ENCODE measurements at regions not wholly inside any gene's neighbourhood (a gene's known extent, or its start where the extent isn't known, plus 50 kb on each side); places are given as distances from the start of the nearest gene placed in this dataset.
"Not testable (repeated sequence)": the region's sequence is repeated elsewhere in the genome, so short reads cannot be mapped to it uniquely, and the experiment has no call there.

DNA sequence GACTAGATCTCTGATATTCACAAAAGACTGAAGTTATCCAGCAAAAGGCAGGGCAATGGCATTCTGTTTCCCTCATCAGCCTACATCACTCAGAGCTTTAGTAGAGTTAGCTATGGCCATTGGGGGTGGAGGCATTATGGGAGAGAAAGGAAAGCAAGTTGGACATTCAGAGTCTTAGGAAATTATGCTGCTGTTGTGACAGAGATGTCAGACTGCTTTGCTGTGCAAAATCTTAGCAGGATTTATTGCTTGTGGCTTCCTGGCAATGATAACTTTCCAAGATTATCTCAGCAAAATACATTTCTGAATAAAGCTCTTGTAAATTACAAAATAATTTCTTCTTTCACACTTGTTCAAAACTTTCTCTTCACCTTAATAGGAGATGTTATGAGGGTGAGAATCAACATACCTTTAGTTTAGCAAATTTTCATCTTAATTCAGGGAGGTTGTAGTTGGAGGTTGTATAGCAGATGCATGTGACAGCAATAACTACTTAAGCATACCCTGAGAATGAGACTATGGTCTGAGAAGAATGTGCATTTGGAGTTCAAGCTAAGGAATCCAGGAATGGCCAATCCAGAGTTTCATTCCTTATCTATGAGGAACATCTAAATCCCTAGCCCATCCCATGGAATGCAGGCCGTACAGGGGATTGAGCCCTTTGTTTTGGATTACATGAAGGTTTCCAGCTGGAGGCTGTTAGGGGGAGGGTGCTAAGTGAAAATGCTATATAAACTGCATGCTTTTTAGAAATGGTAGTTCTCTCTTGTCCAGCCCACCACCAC is 179.8 kb downstream of the HAO1 start:
- no peak for DNase-seq

DNA sequence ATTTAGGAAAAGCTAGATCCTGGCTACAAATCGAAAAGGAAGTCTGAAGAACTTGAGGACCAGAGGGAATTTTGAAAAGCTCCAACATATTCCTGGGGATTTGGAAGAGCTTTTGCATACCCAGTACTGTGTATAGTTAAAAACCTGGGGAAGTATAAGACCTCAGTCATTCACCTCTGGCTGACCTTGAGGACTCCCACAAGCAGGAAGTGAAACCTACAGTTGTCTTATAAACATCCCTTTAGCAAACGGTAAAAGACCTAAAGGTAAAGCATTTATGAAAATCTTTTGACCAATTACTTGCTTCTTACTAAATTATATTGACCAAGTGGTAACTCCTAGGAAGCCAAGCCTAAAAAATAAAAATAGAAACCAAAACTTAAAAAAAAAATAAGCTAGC is 175.0 kb downstream of the HAO1 start:
- DNase-seq = no peak

DNA sequence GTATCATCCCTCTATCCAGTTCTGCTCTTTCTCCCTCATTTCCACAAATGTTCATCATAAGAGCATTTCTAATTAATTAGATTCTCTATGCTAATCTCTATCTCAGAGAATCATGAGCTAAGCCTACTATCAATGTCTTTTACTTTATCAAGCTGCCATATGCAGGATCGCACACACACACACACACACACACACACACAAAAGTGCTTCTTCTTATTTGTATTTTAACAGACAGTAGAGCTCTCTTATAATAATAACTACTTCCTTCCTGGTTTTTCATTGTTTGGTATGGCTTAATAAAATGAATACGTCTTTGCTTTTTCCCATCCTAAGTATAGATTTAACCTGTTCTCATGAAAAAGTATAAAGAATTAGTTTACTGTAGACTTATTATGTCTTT is 170.2 kb downstream of the HAO1 start:
- no peak for DNase-seq

DNA sequence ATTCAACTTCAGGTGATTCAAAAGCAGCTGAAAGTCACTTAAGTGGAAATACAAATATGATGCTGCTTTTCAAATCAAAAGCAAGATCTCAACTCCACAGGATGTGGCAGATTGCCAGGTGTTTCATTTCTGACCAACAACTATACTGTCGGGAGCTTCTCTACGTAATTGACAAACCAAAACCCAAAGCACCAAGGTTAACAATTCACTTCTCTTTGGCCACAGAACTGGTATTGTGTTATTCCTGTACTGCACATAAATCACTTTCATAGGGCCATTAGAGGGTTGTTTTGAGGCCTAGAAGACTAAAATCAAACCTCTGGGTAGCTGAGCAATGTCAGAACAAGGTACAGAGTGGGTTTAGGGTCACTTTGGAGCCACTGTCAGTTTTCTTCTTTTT is 169.7 kb downstream of the HAO1 start:
- no peak for DNase-seq

DNA sequence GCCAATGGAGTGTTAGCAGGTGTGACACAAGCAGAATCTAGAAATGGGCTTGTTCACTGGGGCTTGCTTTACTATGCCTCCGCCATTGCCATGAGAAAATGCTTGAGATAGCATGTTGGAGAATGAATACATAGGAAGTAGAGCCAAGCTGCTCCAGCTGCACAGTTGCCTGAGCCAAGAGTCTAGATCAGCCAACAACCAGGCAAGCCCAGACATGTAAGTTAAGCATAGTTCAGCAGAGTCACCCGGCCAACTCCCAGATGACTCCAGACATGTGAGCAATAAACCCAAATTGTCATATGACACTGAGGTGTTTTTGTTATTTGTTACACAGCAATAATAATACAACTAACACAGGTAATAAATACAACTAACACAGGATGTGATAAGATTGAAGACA is 167.9 kb downstream of the HAO1 start:
- peak in 2 of 58 donors; percentile 1 for DNase-seq

DNA sequence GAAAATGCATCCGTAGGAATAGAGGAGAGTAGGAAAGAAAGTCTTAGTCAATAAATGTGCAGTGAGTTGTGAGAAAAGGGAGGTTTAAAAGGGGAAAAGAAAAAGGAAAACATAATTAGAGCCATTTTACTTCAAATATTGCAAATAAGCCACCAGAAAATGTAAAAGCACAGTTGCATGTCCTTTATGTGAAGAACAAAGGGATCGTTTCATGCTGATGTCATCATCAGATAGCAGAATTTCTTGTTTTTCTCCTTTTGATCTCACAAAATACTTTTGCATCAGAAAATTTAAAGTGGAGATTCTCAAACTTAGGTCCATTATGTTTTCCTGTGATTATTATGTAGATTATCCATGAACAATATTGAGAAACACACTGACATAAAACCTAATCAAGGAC is 166.7 kb downstream of the HAO1 start:
- DNase-seq = no peak

DNA sequence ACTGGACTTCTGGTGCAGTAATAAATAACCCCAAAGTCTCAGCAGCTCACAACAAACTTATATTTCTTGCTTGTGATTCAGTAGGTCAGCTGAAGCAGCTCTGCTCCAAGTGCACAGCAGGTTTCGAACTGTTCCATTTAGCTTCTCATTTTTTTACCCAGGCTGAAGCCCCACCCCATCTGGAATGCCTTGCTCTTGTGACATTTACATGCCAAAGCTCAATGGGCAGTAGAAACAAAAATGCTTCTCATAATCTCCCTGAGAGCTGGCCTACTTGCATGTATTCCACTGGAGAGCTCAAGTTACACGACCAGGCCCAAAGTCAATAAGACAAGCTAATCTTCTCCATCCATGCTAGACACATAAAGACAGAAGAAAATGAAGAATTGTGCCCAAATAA is 165.2 kb downstream of the HAO1 start:
- DNase-seq = no peak

DNA sequence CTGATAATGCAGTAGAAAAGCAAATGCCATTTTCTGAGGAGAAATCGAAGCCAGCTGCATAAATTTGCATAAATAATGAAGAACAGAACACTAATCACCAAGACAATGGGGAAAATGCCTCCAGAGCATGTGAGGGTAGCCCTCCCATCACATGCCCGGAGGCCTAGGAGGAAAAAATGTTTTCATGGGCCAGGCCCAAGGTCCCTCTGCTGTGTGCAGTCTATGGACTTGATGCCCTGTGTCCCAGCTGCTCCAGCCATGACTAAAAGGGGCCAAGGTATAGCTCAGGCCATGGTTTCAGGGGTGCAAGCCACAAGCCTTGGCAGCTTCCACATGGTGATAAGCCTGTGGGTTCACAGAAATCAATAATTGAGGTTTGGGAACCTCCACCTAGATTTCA is 164.1 kb downstream of the HAO1 start:
- DNase-seq = no peak

DNA sequence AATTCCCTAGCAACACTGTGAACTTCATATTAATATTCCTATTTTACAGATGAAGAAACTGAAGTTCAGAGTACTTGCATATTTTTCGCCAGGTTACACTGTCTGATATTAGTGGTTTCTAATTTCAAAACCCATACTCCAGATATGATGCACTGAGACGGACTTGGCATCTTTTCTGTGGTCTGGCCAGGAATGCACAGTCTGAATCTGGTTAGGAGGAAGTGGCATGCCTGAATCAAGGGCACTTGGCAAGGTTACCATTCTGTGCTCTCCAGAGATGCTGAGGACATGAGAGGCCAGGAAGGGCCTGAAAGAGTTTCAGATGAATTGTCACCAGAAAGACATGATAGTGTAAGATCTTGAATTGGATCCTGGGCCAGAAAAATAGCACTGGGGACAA is 150.1 kb downstream of the HAO1 start:
- DNase-seq = no peak

DNA sequence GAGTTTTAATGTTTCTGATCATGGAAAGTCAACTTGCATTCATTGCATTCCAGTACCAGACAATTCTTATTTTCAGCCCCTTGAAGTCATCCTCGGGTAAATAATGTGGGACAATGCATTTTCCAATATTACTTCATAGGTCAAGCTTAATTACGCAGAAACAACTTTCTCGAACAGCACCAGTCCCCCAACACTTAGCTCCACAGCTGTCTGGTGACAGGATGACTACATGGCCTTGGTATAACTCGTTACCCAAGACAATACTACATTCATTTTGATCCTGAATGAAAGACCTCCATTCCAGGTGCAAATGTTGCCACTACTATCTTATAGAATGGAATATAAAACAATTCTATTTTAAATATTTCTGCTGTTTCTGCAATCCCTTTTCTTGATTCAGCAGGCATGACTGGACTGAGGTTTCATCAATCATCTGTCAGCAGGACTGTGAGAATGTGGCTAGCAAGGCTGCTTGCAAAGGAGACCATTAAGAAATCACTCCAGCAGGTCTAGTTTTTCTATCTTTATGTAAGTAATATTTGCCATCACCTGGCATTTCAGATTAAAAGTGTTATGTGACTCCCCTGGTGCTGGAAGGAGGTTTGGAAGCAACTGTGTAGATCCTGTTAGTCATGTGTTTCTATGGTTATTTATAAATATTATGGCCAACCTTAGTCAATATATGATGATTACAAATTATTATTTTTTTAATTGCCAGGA is 147.9 kb downstream of the HAO1 start:
- no peak for DNase-seq

DNA sequence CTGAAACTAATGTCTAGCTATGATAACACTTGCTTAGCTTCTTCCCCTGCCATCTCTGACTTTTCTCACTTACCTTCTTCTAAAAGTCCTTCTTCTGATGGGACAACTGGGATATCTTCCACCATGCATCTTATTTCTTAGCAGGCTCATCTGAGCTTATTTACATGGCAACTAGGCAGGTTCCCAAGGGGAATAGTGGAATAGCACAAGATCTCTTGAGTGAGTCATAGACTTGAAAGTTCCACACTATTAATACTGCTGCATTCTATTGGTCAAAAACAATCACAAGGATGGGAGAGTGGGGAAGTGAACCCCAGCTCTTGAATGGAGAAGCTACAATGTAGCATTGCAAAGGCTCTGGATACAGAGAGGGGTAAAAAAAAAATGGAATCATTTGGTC is 142.1 kb downstream of the HAO1 start:
- no peak for DNase-seq

DNA sequence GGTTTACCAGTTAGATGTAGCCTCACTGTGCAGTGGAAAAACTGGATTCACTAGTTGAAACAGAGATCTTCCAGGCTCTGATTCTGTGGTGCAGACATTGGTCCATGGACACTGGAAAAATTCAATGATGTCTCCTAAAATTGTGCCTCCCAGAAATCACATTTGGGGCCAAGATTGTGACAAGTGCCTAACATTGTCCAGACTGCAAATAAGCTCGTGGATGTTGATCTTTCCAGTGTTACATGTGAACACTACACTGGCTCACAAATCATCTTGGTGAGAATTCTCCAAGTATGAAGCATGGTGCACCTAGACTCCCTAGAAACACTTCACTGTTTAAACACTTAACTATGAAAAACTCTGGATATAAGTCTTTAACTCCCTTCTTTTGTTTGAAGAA is 140.4 kb downstream of the HAO1 start:
- no peak for DNase-seq

DNA sequence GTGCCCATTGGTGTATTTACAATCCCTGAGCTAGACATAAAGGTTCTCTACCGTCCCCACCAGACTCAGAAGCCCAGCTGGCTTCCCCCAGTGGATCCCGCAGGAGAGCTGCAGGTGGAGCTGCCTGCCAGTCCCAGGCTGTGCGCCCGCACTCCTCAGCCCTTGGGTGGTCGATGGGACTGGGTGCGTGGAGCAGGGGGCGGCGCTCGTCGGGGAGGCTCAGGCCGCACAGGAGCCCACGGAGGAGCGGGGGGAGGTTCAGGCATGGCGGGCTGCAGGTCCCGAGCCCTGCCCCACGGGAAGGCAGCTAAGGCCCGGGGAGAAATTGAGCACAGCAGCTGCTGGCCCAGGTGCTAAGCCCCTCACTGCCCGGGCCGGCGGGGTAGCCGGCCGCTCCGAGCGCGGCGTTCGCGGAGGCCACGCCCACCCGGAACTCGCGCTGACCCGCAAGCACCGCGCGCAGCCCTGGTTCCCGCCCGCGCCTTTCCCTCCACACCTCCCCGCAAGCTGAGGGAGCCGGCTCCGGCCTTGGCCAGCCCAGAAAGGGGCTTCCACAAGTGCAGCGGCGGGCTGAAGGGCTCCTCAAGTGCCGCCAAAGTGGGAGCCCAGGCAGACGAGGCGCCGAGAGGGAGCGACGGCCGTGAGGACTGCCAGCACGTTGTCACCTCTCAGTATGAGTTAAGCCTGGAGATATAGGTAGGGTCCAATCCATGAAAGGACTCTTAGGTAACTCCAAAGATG is 136.7 kb downstream of the HAO1 start:
- not testable (repeated sequence) for DNase-seq

DNA sequence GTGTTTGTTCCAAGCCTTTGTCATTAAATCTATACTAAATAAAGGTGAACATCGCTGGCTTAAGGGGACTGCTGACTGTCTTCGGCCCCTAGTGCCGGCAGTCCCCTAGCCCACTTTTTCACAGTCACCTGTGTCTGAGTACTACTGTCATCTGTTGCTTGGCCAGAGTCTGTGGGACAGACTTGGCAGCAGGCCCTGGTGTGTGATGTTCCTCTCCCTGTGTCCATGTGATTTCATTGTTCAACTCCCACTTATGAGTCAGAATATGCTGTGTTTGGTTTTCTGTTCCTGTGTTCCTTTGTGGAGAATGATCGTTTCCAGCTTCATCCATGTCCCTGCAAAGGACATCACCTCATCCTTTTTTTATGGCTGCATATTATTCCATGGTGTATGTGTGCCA is 133.4 kb downstream of the HAO1 start:
- no peak for DNase-seq

DNA sequence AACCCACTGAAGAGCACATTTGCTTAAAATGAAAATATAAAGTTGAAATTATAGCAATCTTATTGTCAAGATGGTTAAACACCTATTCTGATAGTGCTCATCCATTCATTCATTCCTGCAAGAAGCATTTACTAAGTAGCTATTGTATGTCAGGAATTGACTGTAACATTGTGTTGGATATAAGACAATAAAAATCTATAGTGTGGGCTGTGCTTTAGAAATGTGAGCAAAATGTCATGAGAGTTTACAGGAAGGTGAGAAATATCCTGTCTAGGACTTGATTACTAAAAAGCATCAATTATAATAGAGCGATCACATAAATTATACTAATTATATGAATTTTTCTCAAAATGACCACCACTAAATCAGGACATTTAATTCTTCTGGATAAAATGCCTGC is 123.0 kb downstream of the HAO1 start:
- DNase-seq = no peak

DNA sequence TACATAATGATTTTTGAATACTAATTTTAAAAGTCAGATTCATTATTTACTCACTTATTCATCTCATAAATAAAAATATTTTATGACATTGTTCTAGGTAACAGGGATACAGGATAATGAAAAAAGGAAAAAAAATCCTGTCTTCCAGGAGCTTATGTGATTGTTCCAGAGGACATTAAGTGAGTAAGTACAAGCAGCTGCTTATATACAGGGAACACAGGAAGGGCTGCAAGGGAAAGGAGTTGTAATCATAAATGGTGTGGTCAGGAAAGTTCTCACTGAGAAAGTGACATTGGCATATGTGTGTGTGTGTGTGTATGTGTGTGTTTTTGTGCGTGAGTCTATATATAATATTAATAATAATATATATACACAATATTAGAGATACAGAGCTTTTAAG is 121.8 kb downstream of the HAO1 start:
- no peak for DNase-seq

DNA sequence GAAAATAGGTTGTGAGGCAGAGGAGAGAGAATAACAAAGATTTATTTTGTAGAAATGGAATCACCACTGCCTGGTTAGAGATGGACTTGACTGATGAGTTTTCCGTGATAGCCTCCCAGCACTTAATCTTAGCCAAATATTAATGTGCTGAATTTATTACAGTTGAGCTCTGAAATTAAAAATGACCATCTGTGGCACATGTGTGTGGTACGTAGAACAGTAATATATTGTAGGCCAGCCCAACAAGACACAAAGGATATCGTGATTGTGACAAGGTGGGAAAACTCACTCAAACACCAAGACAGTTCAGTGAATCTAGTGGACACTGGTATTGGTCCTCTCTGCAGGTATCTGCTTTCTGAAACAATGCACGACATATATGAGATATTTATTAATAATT is 119.4 kb downstream of the HAO1 start:
- no peak for DNase-seq

DNA sequence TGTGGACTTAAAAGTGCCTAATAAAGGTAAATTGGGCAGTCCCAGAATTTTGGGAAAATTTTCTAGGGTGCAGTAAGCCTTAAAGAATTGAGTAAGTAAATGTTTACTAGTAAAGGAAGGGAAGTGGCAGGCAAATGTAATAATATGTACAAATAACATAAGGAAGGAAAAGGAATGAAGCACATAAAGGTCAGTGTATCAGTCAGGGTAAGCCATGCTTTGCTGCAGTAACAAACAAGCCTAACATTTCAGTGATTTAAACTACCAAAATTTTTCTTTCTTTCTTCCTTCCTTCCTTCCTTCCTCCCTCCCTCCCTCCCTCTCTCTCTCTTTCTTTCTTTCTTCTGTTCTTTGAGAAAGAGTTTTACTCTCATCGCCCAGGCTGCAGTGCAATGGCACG is 117.5 kb downstream of the HAO1 start:
- no peak for DNase-seq

DNA sequence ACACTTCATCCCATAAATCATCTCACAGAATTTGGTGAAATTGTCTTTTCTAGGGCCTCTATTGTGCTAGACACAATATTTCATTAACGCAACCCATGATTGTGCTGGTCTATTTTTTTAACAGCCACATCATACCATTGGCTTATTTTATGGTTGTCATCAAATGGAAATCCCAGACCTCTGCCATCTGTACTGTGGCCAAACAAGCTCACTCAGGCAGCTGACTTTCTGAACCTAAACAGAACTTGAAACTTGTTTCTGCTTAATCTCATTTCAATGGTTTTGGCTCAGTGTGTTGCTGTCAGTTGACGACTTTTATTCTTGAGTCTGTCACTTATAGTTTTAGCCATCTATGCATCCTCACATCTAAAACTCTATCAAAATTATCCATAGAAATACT is 111.8 kb downstream of the HAO1 start:
- DNase-seq = no peak

DNA sequence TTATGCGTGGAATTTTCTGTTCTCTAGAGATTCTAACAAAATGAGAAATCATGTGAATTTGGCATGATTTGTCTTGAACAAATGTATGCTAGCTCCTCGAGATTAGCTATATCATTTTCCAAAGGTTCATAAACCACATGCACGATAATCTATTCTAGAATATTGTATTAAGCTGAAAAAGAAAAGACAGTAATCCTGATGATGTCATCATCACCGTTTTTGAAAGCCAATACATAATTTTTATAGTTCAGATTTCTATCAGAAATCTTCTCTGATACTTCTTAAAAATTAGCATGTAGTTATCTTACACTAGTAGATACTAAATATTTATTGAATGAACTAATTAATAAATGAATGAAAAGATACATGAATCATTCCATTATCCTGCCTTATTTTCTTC is 111.2 kb downstream of the HAO1 start:
- no peak for DNase-seq

DNA sequence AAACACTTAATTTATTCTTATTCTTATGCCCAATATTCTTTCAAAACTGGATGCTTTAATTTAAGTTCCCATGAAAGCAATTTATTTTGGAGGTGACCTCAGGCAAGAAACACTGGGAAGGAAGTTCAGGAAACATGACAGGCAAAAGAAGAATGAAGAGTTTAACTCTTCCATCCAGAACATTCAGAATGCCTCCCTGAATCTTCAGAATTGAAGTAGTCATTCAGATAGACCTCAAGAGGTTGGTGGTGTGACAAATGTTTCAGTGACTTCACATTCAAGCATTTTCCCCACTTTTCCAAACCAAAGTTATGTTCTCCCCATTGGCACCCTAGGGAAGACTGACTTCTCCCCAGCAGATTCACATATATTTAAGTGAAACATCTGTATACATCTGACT is 110.5 kb downstream of the HAO1 start:
- DNase-seq = no peak
